PC-3 (cell line): ENCODE measurements at regions not wholly inside any gene's neighbourhood (a gene's known extent, or its start where the extent isn't known, plus 50 kb on each side); places are given as distances from the start of the nearest gene placed in this dataset.
"Not testable (repeated sequence)": the region's sequence is repeated elsewhere in the genome, so short reads cannot be mapped to it uniquely, and the experiment has no call there.

Experiments
- ATAC-seq: fragments of 200-7000 bp; cut with Tn5 transposase; 2 replicates; pipeline ENCODE4 v1.9.1; 2020; ENCODE audit warnings: mild to moderate bottlenecking, moderate library complexity
- BruUV-seq: library from RNA; stranded (reverse); fragments of 400-500 nt; replicated peaks from 2 replicates; lab custom pipeline; 2021; lab: Mats Ljungman, UMichigan
- CTCF ChIA-PET: fragments of 300-600 bp; sonication (Branson Sonifier 250); formaldehyde crosslinking; loops from one replicate; lab custom pipeline; 2022; ENCODE audit warnings: antibody characterized with exemption; lab: Charles Lee
- POLR2A ChIA-PET: fragments of 300-600 bp; sonication (Branson Sonifier 250); formaldehyde crosslinking; loops from one replicate; lab custom pipeline; 2022; ENCODE audit warnings: antibody characterized with exemption; ENCODE audit not compliant: unreplicated experiment; lab: Charles Lee
- DNase-seq: peaks from one replicate; pipeline ENCODE4 v3.0.0-alpha.2; 2015
- H2AFZ ChIP-seq: fragments of 300-600 bp; sonication (generic); 2 replicates; pipeline ENCODE4 v1.6.0; 2016; ENCODE audit warnings: antibody characterized with exemption, low read length
- H3F3A ChIP-seq: fragments of 300-600 bp; sonication (generic); one replicate; pipeline ENCODE4 v1.6.0; 2017; ENCODE audit warnings: antibody characterized with exemption, low read length, control low read depth, mild to moderate bottlenecking; ENCODE audit not compliant: unreplicated experiment
- H3K27ac ChIP-seq: fragments of 300-600 bp; sonication (generic); 2 replicates; pipeline ENCODE4 v1.5.1; 2016; ENCODE audit warnings: mild to moderate bottlenecking, low read length
- H3K27me3 ChIP-seq: fragments of 300-600 bp; sonication (generic); 2 replicates; pipeline ENCODE4 v1.6.1; 2016; ENCODE audit warnings: low read length, mixed read lengths
- H3K36me3 ChIP-seq: fragments of 300-600 bp; sonication (generic); 2 replicates; pipeline ENCODE4 v1.6.1; 2016; ENCODE audit warnings: low read depth, mixed run types, low read length, mixed read lengths
- H3K4me1 ChIP-seq: fragments of 300-600 bp; sonication (generic); 2 replicates; pipeline ENCODE4 v1.5.1; 2016; ENCODE audit warnings: low read length; ENCODE audit not compliant: insufficient read depth
- H3K4me2 ChIP-seq: fragments of 300-600 bp; sonication (generic); 2 replicates; pipeline ENCODE4 v1.6.0; 2016; ENCODE audit warnings: low read length
- H3K4me3 ChIP-seq: fragments of 300-600 bp; sonication (generic); 2 replicates; pipeline ENCODE4 v1.5.1; 2016; ENCODE audit warnings: mild to moderate bottlenecking, low read length, mixed read lengths
- H3K79me2 ChIP-seq: fragments of 300-600 bp; sonication (generic); 2 replicates; pipeline ENCODE4 v1.6.1; 2017; ENCODE audit warnings: low read length, mixed read lengths
- H3K9ac ChIP-seq: fragments of 300-600 bp; sonication (generic); 2 replicates; pipeline ENCODE4 v1.6.0; 2016; ENCODE audit warnings: mild to moderate bottlenecking, low read length
- H3K9me2 ChIP-seq: fragments of 300-600 bp; sonication (generic); replicated peaks from 2 replicates; pipeline ENCODE4 v1.6.1; 2016; ENCODE audit warnings: mixed run types, low read length, mixed read lengths
- H3K9me3 ChIP-seq: fragments of 300-600 bp; sonication (generic); 2 replicates; pipeline ENCODE4 v1.6.1; 2016; ENCODE audit warnings: low read length, mixed read lengths
- H4K20me1 ChIP-seq: fragments of 300-600 bp; sonication (generic); 2 replicates; pipeline ENCODE4 v1.6.1; 2016; ENCODE audit warnings: low read length, mixed read lengths
- EZH2 ChIP-seq: fragments of 300-600 bp; sonication (generic); IDR thresholded peaks from one replicate; pipeline ENCODE4 v1.6.1; 2017; ENCODE audit warnings: antibody characterized with exemption, mild to moderate bottlenecking, low read length; ENCODE audit not compliant: unreplicated experiment
- EZH2phosphoT487 ChIP-seq: fragments of 300-600 bp; sonication (generic); IDR thresholded peaks from 2 replicates; pipeline ENCODE4 v1.6.1; 2018; ENCODE audit warnings: mild to moderate bottlenecking, antibody characterized with exemption, low read length, borderline replicate concordance
- intact Hi-C: fragments of 100-400 bp; cut with micrococcal nuclease; formaldehyde crosslinking; loops from 2 replicates; pipeline ENCODE4 v1.9.0; 2023
- TF ChIP-seq, protein P1 (sequence below): fragments of 300-600 bp; sonication (generic); conservative IDR thresholded peaks from 2 replicates; pipeline ENCODE4 v1.5.1; 2017; ENCODE audit warnings: antibody characterized with exemption, low read depth, mild to moderate bottlenecking, low read length

DNA sequence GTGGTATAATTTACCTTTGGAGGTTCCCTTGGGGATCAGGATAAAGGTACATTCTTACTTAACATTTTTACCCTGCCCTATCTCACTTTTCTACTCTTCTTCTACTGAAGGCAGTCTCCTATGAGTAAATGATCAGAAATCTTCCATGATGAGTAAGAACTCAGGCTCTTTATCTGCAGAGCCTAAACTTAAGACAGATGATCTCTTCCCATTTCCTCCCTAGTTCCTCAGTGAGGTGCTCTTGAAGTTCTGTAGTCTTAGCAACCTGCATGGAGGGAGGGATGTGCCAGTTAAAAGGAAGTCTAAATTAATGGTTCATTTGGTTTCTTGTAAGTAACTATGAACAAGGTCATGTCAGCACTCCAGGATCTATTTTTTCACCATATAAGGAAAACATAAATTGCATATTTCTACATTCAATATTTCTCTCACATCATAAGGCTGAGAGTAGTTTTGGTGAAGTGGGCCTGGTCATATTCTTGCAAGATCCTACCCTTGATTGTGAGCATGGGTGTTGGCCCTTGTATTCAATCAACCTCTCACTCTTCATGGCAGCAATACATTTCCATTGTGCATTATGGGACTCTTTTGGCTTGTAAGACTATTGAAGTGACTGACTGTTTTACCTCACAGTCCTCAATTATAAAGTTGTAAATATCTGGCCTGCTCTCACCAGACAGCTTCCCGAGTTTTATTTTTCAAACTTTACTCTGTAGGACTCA, 295.5 kb downstream of the SLC7A11 start:
- H3K4me2 ChIP-seq: no peak overlapping the region
- H3K4me3 ChIP-seq: no peak overlapping the region
- peak; percentile 7 for DNase-seq
- no peaks in the 10 kb centered on the region for H3K79me2 ChIP-seq
- H3F3A ChIP-seq: no peaks in the 10 kb centered on the region
- H3K27ac ChIP-seq: no peak overlapping the region
- H3K9ac ChIP-seq: no peak overlapping the region
- H3K36me3 ChIP-seq: no peaks in the 10 kb centered on the region
- no peaks in the 10 kb centered on the region for H3K4me1 ChIP-seq
- no peak overlapping the region for H2AFZ ChIP-seq
- H3K27me3 ChIP-seq: no peaks in the 10 kb centered on the region
- H3K9me2 ChIP-seq: no peaks in the 10 kb centered on the region
- intact Hi-C loops: no loop called here
- ATAC-seq: no peak
- BruUV-seq: no TSS peak
- H3K9me3 ChIP-seq: no peaks in the 10 kb centered on the region
- TF ChIP-seq, protein P1, sequence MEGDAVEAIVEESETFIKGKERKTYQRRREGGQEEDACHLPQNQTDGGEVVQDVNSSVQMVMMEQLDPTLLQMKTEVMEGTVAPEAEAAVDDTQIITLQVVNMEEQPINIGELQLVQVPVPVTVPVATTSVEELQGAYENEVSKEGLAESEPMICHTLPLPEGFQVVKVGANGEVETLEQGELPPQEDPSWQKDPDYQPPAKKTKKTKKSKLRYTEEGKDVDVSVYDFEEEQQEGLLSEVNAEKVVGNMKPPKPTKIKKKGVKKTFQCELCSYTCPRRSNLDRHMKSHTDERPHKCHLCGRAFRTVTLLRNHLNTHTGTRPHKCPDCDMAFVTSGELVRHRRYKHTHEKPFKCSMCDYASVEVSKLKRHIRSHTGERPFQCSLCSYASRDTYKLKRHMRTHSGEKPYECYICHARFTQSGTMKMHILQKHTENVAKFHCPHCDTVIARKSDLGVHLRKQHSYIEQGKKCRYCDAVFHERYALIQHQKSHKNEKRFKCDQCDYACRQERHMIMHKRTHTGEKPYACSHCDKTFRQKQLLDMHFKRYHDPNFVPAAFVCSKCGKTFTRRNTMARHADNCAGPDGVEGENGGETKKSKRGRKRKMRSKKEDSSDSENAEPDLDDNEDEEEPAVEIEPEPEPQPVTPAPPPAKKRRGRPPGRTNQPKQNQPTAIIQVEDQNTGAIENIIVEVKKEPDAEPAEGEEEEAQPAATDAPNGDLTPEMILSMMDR: no peak
- TF ChIP-seq EZH2phosphoT487 (no peak), EZH2 (no peak)
- POLR2A ChIA-PET: no interaction called here
- CTCF ChIA-PET: no interaction called here
- H4K20me1 ChIP-seq: no peaks in the 10 kb centered on the region

DNA sequence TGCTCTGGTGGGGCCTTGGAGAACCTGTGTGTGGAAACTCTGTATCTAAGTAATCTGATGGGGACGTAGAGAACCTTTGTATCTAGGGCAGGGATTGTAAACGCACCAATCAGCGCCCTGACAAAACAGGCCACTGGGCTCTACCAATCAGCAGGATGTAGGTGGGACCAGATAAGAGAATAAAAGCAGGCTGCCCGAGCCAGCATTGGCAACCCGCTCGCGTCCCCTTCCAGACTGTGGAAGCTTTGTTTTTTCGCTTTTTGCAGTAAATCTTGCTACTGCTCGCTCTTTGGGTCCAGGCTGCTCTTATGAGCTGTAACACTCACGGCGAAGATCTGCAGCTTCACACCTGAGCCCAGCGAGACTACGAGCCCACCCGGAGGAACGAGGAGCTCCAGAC, 299.3 kb downstream of the SLC7A11 start:
- H3K27ac ChIP-seq, intact Hi-C loops, H2AFZ ChIP-seq, H3K36me3 ChIP-seq, H3K79me2 ChIP-seq, CTCF ChIA-PET, H3K4me2 ChIP-seq, H4K20me1 ChIP-seq, H3K9me2 ChIP-seq, H3K9ac ChIP-seq, H3K4me3 ChIP-seq, H3K27me3 ChIP-seq, ATAC-seq, H3F3A ChIP-seq, POLR2A ChIA-PET, BruUV-seq, H3K4me1 ChIP-seq, DNase-seq, H3K9me3 ChIP-seq: not testable (repeated sequence)

DNA sequence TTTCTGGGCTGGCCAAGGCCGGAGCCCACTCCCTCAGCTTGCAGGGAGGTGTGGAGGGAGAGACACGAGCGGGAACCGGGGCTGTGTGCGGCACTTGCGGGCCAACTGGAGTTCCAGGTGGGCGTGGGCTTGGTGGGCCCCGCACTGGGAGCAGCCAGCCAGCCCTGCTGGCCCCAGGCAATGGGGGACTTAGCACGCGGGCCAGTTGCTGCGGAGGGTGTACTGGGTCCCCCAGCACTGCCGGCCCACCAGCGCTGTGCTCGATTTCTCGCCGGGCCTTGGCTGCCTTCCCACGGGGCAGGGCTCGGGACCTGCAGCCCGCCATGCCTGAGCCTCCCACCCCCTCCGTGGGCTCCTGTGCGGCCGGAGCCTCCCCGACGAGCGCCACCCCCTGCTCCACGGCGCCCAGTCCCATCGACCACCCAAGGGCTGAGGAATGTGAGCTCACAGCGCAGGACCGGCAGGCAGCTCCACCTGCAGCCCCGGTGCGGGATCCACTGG, 300.1 kb downstream of the SLC7A11 start:
- CTCF ChIA-PET, DNase-seq, H3K4me2 ChIP-seq, H3K27me3 ChIP-seq, H3K4me1 ChIP-seq, H3F3A ChIP-seq, ATAC-seq, H3K79me2 ChIP-seq, H4K20me1 ChIP-seq, H2AFZ ChIP-seq, intact Hi-C loops, H3K9me3 ChIP-seq, H3K4me3 ChIP-seq, H3K27ac ChIP-seq, H3K9ac ChIP-seq, BruUV-seq, H3K9me2 ChIP-seq, H3K36me3 ChIP-seq, POLR2A ChIA-PET: not testable (repeated sequence)
